GM18861 (cell line): ENCODE measurements at regions not wholly inside any gene's neighbourhood (a gene's known extent, or its start where the extent isn't known, plus 50 kb on each side); places are given as distances from the start of the nearest gene placed in this dataset.
"Not testable (repeated sequence)": the region's sequence is repeated elsewhere in the genome, so short reads cannot be mapped to it uniquely, and the experiment has no call there.

ENCODE experiments used
- ATAC-seq: cut with Tn5 transposase; IDR thresholded peaks from one replicate; pipeline ENCODE4 v1.9.1; 2021; ENCODE audit not compliant: unreplicated experiment

GRCh38 chr16:87161410-87161809, 155.8 kb downstream of the C16orf95 start:
- not testable (repeated sequence) for ATAC-seq

GRCh38 chr16:87161822-87162676, 155.1 kb downstream of the C16orf95 start:
- ATAC-seq = no peak

- not testable (repeated sequence) for ATAC-seq
Observed at GRCh38 chr16:87162799-87163198, 154.4 kb downstream of the C16orf95 start.

- no peak for ATAC-seq
Observed at GRCh38 chr16:87163637-87164036, 153.6 kb downstream of the C16orf95 start.

GRCh38 chr16:87165151-87165550, 152.0 kb downstream of the C16orf95 start:
- no peak for ATAC-seq

- no peak for ATAC-seq
Observed at GRCh38 chr16:87165885-87166284, 151.3 kb downstream of the C16orf95 start.

GRCh38 chr16:87166321-87166720, 150.9 kb downstream of the C16orf95 start:
- ATAC-seq = no peak

GRCh38 chr16:87166934-87167333, 150.3 kb downstream of the C16orf95 start:
- no peak for ATAC-seq

- no peak for ATAC-seq
Observed at GRCh38 chr16:87169509-87169995, 147.6 kb downstream of the C16orf95 start.

GRCh38 chr16:87170310-87170709, 146.9 kb downstream of the C16orf95 start:
- ATAC-seq = no peak

- no peak for ATAC-seq
Observed at GRCh38 chr16:87171723-87172122, 145.5 kb downstream of the C16orf95 start.

- ATAC-seq = no peak
Observed at GRCh38 chr16:87172632-87173031, 144.6 kb downstream of the C16orf95 start.

- no peak for ATAC-seq
Observed at GRCh38 chr16:87173294-87173893, 143.8 kb downstream of the C16orf95 start.

- ATAC-seq = no peak
Observed at GRCh38 chr16:87174061-87174460, 143.1 kb downstream of the C16orf95 start.

GRCh38 chr16:87176735-87177134, 140.5 kb downstream of the C16orf95 start:
- ATAC-seq = no peak

- no peak for ATAC-seq
Observed at GRCh38 chr16:87177673-87178072, 139.5 kb downstream of the C16orf95 start.

GRCh38 chr16:87178177-87178863, 138.9 kb downstream of the C16orf95 start:
- ATAC-seq = no peak

- ATAC-seq = no peak
Observed at GRCh38 chr16:87178977-87179376, 138.2 kb downstream of the C16orf95 start.

GRCh38 chr16:87180069-87180468, 137.1 kb downstream of the C16orf95 start:
- no peak for ATAC-seq

GRCh38 chr16:87182759-87183158, 134.4 kb downstream of the C16orf95 start:
- ATAC-seq = no peak

- no peak for ATAC-seq
Observed at GRCh38 chr16:87183647-87184046, 133.5 kb downstream of the C16orf95 start.

GRCh38 chr16:87185308-87185707, 131.9 kb downstream of the C16orf95 start:
- no peak for ATAC-seq
